HCT116 (cell line): ENCODE measurements at regions not wholly inside any gene's neighbourhood (a gene's known extent, or its start where the extent isn't known, plus 50 kb on each side); places are given as distances from the start of the nearest gene placed in this dataset.
A peak's percentile ranks its signal among the peaks of the same experiment; 100 is the strongest.

ENCODE experiments used
- ATAC-seq: fragments of 200-7000 bp; cut with Tn5 transposase; 2 replicates; pipeline ENCODE4 v1.9.1; 2020; ENCODE audit warnings: mild to moderate bottlenecking, moderate library complexity
- BruUV-seq: library from RNA; stranded (reverse); fragments of 400-500 nt; replicated peaks from 2 replicates; lab custom pipeline; 2021; lab: Mats Ljungman, UMichigan
- CTCF ChIA-PET: fragments of 300-600 bp; sonication (Branson Sonifier 250); formaldehyde crosslinking; loops from one replicate; lab custom pipeline; 2021; ENCODE audit warnings: antibody characterized with exemption; lab: Charles Lee
- POLR2A ChIA-PET: fragments of 300-600, 350-600 bp; sonication (Branson Sonifier 250); formaldehyde crosslinking; loops from one replicate; lab custom pipeline; 2021; ENCODE audit warnings: antibody characterized with exemption; lab: Charles Lee
- RAD21 ChIA-PET, 2 experiments: fragments of 300-600 bp; sonication (Branson Sonifier 250); formaldehyde crosslinking; loops; one replicate each; lab custom pipeline; 2023; ENCODE audit warnings: low total read pairs in 2 of 2; ENCODE audit not compliant: uncharacterized antibody in 2 of 2, unreplicated experiment in 2 of 2, low non-redundant PET in 1 of 2; lab: Charles Lee
- DNase-seq: peaks from one replicate; pipeline ENCODE4 v3.0.0-alpha.2; 2010; ENCODE audit warnings: low read depth, low spot score
- H2AFZ ChIP-seq: fragments of 200-600 bp; shearing (Covaris generic), sonication (generic); 2 replicates; pipeline ENCODE4 v1.6.1; 2017; ENCODE audit warnings: low read depth, mixed run types, mixed read lengths, antibody characterized with exemption, low read length; ENCODE audit not compliant: poor library complexity, severe bottlenecking
- H3K27ac ChIP-seq: 2 replicates; pipeline ENCODE4 v1.5.1; 2012; ENCODE audit warnings: low read depth, low read length
- H3K27me3 ChIP-seq: fragments of 200-600 bp; sonication (generic); 2 replicates; pipeline ENCODE4 v1.6.1; 2016; ENCODE audit warnings: mixed run types, low read length, mixed read lengths; ENCODE audit not compliant: insufficient read depth
- H3K36me3 ChIP-seq, 2 experiments: fragments of 200-500 bp in 1 of 2; fragments of 200-600 bp in 1 of 2; sonication (Bioruptor generic) in 1 of 2; sonication (generic) in 1 of 2; 2 replicates each; pipeline versions ENCODE4 v1.5.1 to v1.6.1; 2014 to 2016; ENCODE audit warnings: low read length in 2 of 2, inconsistent platforms in 1 of 2, mixed read lengths in 1 of 2, mixed run types in 1 of 2; ENCODE audit not compliant: insufficient read depth in 2 of 2, control insufficient read depth in 1 of 2
- H3K4me1 ChIP-seq, 2 experiments: fragments of 200-600 bp in 1 of 2; sonication (generic) in 1 of 2; 2 replicates each; pipeline versions ENCODE4 v1.5.1 to v1.6.1; 2012 to 2017; ENCODE audit warnings: low read length in 2 of 2, inconsistent platforms in 1 of 2, mild to moderate bottlenecking in 1 of 2, mixed read lengths in 1 of 2, mixed run types in 1 of 2, moderate library complexity in 1 of 2; ENCODE audit not compliant: insufficient read depth in 2 of 2, control insufficient read depth in 1 of 2
- H3K4me2 ChIP-seq: fragments of 200-600 bp; sonication (generic); 2 replicates; pipeline ENCODE4 v1.6.1; 2017; ENCODE audit warnings: mixed run types, low read length, mixed read lengths
- H3K4me3 ChIP-seq, 2 experiments: fragments of 200-600 bp in 1 of 2; sonication (generic) in 1 of 2; replicated peaks in 1 of 2; 2 replicates each; pipeline ENCODE4 v1.5.1; 2011 to 2016; ENCODE audit warnings: low read length in 2 of 2, control low read depth in 1 of 2, low read depth in 1 of 2, mild to moderate bottlenecking in 1 of 2, mixed read lengths in 1 of 2, mixed run types in 1 of 2
- H3K79me2 ChIP-seq: fragments of 200-600 bp; sonication (generic); 2 replicates; pipeline ENCODE4 v1.6.1; 2017; ENCODE audit warnings: mild to moderate bottlenecking, mixed run types, low read length, moderate library complexity, mixed read lengths; ENCODE audit not compliant: insufficient read depth
- H3K9ac ChIP-seq: fragments of 200-600 bp; sonication (generic); 2 replicates; pipeline ENCODE4 v1.6.1; 2016; ENCODE audit warnings: low read length, mixed read lengths
- H3K9me2 ChIP-seq: fragments of 200-600 bp; sonication (generic), shearing (Covaris generic); 2 replicates; pipeline ENCODE4 v1.6.1; 2017; ENCODE audit warnings: mixed run types, mild to moderate bottlenecking, moderate library complexity; ENCODE audit not compliant: insufficient read depth
- H3K9me3 ChIP-seq, 2 experiments: fragments of 200-500 bp in 1 of 2; fragments of 200-600 bp in 1 of 2; sonication (Bioruptor generic) in 1 of 2; sonication (generic) in 1 of 2; 2 replicates each; pipeline ENCODE4 v1.6.1; 2014 to 2017; ENCODE audit warnings: low read length in 2 of 2, mixed read lengths in 2 of 2, inconsistent platforms in 1 of 2, low read depth in 1 of 2, mild to moderate bottlenecking in 1 of 2, mixed run types in 1 of 2, moderate library complexity in 1 of 2; ENCODE audit not compliant: control insufficient read depth in 1 of 2, insufficient read depth in 1 of 2
- H4K20me1 ChIP-seq: fragments of 200-600 bp; sonication (generic), shearing (Covaris generic); 2 replicates; pipeline ENCODE4 v1.6.1; 2017; ENCODE audit warnings: mixed run types, mild to moderate bottlenecking, moderate library complexity; ENCODE audit not compliant: insufficient read depth
- CBX3 ChIP-seq: IDR thresholded peaks from 2 replicates; pipeline ENCODE4 v1.6.1; 2012; ENCODE audit warnings: low read depth
- CTCF ChIP-seq, 3 experiments: fragments of 200-600 bp in 1 of 3; sonication (generic) in 1 of 3; IDR thresholded peaks in 2 of 3; conservative IDR thresholded peaks in 1 of 3; 2 replicates each; pipeline ENCODE4 v1.5.1; 2012 to 2017; ENCODE audit warnings: low read depth in 2 of 3, low read length in 2 of 3, antibody characterized with exemption in 1 of 3, borderline replicate concordance in 1 of 3, control low read depth in 1 of 3, mild to moderate bottlenecking in 1 of 3, mixed read lengths in 1 of 3, mixed run types in 1 of 3, moderate library complexity in 1 of 3; ENCODE audit not compliant: insufficient read depth in 1 of 3
- EGR1 ChIP-seq: IDR thresholded peaks from 2 replicates; pipeline ENCODE4 v1.6.1; 2012; ENCODE audit warnings: low read depth
- ELF1 ChIP-seq: IDR thresholded peaks from 2 replicates; pipeline ENCODE4 v1.6.1; 2012; ENCODE audit warnings: low read depth, borderline replicate concordance
- EZH2 ChIP-seq: fragments of 200-600 bp; sonication (generic); IDR thresholded peaks from 2 replicates; pipeline ENCODE4 v1.6.1; 2017; ENCODE audit warnings: antibody characterized with exemption, mixed run types
- FOSL1 ChIP-seq: IDR thresholded peaks from 2 replicates; pipeline ENCODE4 v1.6.1; 2012; ENCODE audit warnings: low read depth
- JUND ChIP-seq: IDR thresholded peaks from 2 replicates; pipeline ENCODE4 v1.6.1; 2012
- POLR2AphosphoS5 ChIP-seq: IDR thresholded peaks from 2 replicates; pipeline ENCODE4 v1.6.1; 2011; ENCODE audit warnings: mild to moderate bottlenecking, low read depth, low read length, moderate library complexity
- RAD21 ChIP-seq: IDR thresholded peaks from 2 replicates; pipeline ENCODE4 v1.6.1; 2012; ENCODE audit warnings: low read depth, mild to moderate bottlenecking
- SP1 ChIP-seq: IDR thresholded peaks from 2 replicates; pipeline ENCODE4 v1.6.1; 2012; ENCODE audit warnings: low read depth
- ZNF274 ChIP-seq: fragments of 200-500 bp; sonication (Bioruptor generic); IDR thresholded peaks from 2 replicates; pipeline ENCODE4 v1.6.1; 2014; ENCODE audit warnings: mild to moderate bottlenecking, low read depth, low read length, inconsistent platforms
- intact Hi-C: fragments of 100-400 bp; cut with micrococcal nuclease; formaldehyde crosslinking; loops from 2 replicates; pipeline ENCODE4 v1.10.0; 2022
- TF ChIP-seq, protein P1 (sequence below): IDR thresholded peaks from 2 replicates; pipeline ENCODE4 v1.6.1; 2012

DNA sequence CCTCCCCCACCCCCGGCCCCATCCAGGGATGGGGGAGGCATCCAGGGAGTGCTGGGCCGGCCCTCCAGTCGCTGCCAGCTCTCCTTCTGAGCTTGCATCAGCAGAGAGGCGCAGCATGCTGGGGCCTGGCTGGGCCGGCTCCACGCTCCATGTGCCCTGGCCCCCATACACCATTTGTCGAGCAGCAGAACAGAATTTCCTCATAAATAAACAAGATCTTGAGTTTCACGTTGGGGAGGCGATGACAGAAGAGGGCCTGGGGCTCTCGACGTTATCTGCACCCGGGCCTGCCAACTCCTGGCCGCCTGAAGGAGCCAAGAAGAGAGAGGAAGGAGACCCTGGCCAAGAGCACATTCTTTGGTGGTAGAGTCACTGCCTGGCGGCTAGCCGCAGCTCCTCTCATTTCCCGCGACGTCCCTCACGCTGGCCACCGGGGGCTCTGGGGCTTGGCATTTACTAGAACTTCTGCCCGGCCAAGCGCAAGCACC lies 177.0 kb downstream of the FGF18 start:
- Histone ChIP-seq H3K9me2 (no peaks in the 10 kb centered on the region), H3K4me1 (peaks cover 9 to 19% of the 10 kb centered on the region in 2 experiments; a peak in 3 of 4 replicates), H3K36me3 (no peaks in the 10 kb centered on the region), H2AFZ (no peak overlapping the region), H3K4me3 (no peak overlapping the region), H3K9me3 (no peaks in the 10 kb centered on the region), H4K20me1 (no peaks in the 10 kb centered on the region), H3K4me2 (peak overlapping the region; percentile 38), H3K79me2 (no peaks in the 10 kb centered on the region), H3K9ac (no peak overlapping the region), H3K27me3 (no peaks in the 10 kb centered on the region), H3K27ac (no peak overlapping the region)
- ChIA-PET RAD21 (no interaction called here), CTCF (interaction anchor here (1.2 kb wide), 1 partner anchor 10 kb away, joined by 5 read pairs; no protein-coding TSS in a partner anchor), POLR2A (interaction anchor here (0.5 kb wide), 1 partner anchor 27 kb away, joined by 3 read pairs; no protein-coding TSS in a partner anchor)
- intact Hi-C loops, result no loop called here
- TF ChIP-seq FOSL1 (peak; percentile 39; the same call in 1 of the 2 replicates), JUND (peak; percentile 51), EGR1 (no peak), EZH2 (no peak), CTCF (IDR thresholded peaks at IDR 0.05 in 2 of 3, conservative IDR thresholded peaks at IDR 0.05 in 1 of 3; ENCODE audit: borderline replicate concordance in 1 of 3, insufficient read depth in 1 of 3, low read depth in 2 of 3, low read length in 2 of 3) (0 out of 6 replicates have a peak, but pooled peaks of 1 of the 3 experiments have one; percentile 24), ZNF274 (no peak), POLR2AphosphoS5 (no peak), CBX3 (peak; percentile 39; the same call in 1 of the 2 replicates), RAD21 (no peak), ELF1 (no peak), SP1 (no peak)
- TF ChIP-seq, protein P1, sequence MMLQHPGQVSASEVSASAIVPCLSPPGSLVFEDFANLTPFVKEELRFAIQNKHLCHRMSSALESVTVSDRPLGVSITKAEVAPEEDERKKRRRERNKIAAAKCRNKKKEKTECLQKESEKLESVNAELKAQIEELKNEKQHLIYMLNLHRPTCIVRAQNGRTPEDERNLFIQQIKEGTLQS, result no peak
- DNase-seq (no peak), ATAC-seq (peak; percentile 63)
- no TSS peak for BruUV-seq
